ENCODE measurements at regions not wholly inside any gene's neighbourhood (a gene's known extent, or its start where the extent isn't known, plus 50 kb on each side); places are given as distances from the start of the nearest gene placed in this dataset.

- DNase-seq (ENCODE audit: low read depth in 4 of 4, low spot score in 2 of 4), result no peak
Observed at GRCh38 chr9:89759572-89759971, 154.8 kb downstream of the GADD45G start.

GRCh38 chr9:89760123-89760522 is 155.3 kb downstream of the GADD45G start:
- no peak for DNase-seq (ENCODE audit: low read depth in 4 of 4, low spot score in 2 of 4)

- no peak for DNase-seq (ENCODE audit: low read depth in 4 of 4, low spot score in 2 of 4)
Observed at GRCh38 chr9:89764217-89764616, 159.4 kb downstream of the GADD45G start.

- no peak for DNase-seq (ENCODE audit: low read depth in 4 of 4, low spot score in 2 of 4)
Observed at GRCh38 chr9:89765211-89765946, 160.6 kb downstream of the GADD45G start.

- DNase-seq (ENCODE audit: low read depth in 4 of 4, low spot score in 2 of 4), result no peak
Observed at GRCh38 chr9:89766991-89767390, 162.2 kb downstream of the GADD45G start.

- DNase-seq (ENCODE audit: low read depth in 4 of 4, low spot score in 2 of 4), result no peak
Observed at GRCh38 chr9:89768051-89768450, 163.2 kb downstream of the GADD45G start.

GRCh38 chr9:89768650-89769071 is 163.8 kb downstream of the GADD45G start:
- DNase-seq (ENCODE audit: low read depth in 4 of 4, low spot score in 2 of 4), result no peak

- DNase-seq (ENCODE audit: low read depth in 4 of 4, low spot score in 2 of 4), result no peak
Observed at GRCh38 chr9:89770531-89771174, 165.8 kb downstream of the GADD45G start.

GRCh38 chr9:89771205-89771604 is 166.4 kb downstream of the GADD45G start:
- DNase-seq (ENCODE audit: low read depth in 4 of 4, low spot score in 2 of 4), result no peak

GRCh38 chr9:89773170-89773569 is 168.4 kb downstream of the GADD45G start:
- DNase-seq (ENCODE audit: low read depth in 4 of 4, low spot score in 2 of 4), result no peak

- no peak for DNase-seq (ENCODE audit: low read depth in 4 of 4, low spot score in 2 of 4)
Observed at GRCh38 chr9:89774858-89775370, 170.1 kb downstream of the GADD45G start.

GRCh38 chr9:89775641-89776040 is 170.8 kb downstream of the GADD45G start:
- no peak for DNase-seq (ENCODE audit: low read depth in 4 of 4, low spot score in 2 of 4)

GRCh38 chr9:89776795-89777525 is 172.1 kb downstream of the GADD45G start:
- no peak for DNase-seq (ENCODE audit: low read depth in 4 of 4, low spot score in 2 of 4)

- DNase-seq (ENCODE audit: low read depth in 4 of 4, low spot score in 2 of 4), result no peak
Observed at GRCh38 chr9:89777544-89777943, 172.7 kb downstream of the GADD45G start.

GRCh38 chr9:89778100-89779090 is 173.6 kb downstream of the GADD45G start:
- DNase-seq (ENCODE audit: low read depth in 4 of 4, low spot score in 2 of 4), result no peak

- no peak for DNase-seq (ENCODE audit: low read depth in 4 of 4, low spot score in 2 of 4)
Observed at GRCh38 chr9:89779405-89780203, 174.8 kb downstream of the GADD45G start.

GRCh38 chr9:89780959-89781358 is 176.1 kb downstream of the GADD45G start:
- no peak for DNase-seq (ENCODE audit: low read depth in 4 of 4, low spot score in 2 of 4)

- no peak for DNase-seq (ENCODE audit: low read depth in 4 of 4, low spot score in 2 of 4)
Observed at GRCh38 chr9:89781838-89782540, 177.2 kb downstream of the GADD45G start.

- no peak for DNase-seq (ENCODE audit: low read depth in 4 of 4, low spot score in 2 of 4)
Observed at GRCh38 chr9:89786655-89787054, 181.8 kb downstream of the GADD45G start.
